ENCODE measurements at regions not wholly inside any gene's neighbourhood (a gene's known extent, or its start where the extent isn't known, plus 50 kb on each side); places are given as distances from the start of the nearest gene placed in this dataset.

DNA sequence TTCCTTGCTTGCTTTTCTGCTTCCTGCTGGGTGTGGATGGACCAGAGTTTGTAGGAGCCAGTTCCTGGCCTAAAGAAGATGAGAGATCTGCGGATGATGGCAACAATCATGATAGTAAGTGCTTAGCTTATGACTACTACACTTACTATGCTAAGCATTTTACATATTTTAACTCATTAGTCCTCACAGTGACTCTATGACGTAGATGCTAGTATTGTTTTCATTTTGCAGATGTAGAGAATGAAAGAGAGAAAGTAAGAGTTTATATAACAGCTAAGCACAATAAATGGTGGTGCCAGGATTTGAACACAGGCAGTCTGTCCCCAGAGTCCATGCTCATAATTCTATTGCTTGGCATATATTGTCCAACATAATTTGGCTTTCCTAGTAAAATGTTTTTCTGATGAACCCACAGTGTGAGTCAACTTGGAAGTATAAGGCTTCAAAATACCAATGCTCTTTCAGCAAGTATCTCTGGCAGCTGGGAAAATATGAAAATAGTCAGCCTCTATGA is 363.2 kb upstream of the DDHD1 start:
- TF ChIP-seq, protein P1, sequence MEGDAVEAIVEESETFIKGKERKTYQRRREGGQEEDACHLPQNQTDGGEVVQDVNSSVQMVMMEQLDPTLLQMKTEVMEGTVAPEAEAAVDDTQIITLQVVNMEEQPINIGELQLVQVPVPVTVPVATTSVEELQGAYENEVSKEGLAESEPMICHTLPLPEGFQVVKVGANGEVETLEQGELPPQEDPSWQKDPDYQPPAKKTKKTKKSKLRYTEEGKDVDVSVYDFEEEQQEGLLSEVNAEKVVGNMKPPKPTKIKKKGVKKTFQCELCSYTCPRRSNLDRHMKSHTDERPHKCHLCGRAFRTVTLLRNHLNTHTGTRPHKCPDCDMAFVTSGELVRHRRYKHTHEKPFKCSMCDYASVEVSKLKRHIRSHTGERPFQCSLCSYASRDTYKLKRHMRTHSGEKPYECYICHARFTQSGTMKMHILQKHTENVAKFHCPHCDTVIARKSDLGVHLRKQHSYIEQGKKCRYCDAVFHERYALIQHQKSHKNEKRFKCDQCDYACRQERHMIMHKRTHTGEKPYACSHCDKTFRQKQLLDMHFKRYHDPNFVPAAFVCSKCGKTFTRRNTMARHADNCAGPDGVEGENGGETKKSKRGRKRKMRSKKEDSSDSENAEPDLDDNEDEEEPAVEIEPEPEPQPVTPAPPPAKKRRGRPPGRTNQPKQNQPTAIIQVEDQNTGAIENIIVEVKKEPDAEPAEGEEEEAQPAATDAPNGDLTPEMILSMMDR (IDR thresholded peaks at IDR 0.05): no peak
- no peak for TF ChIP-seq POLR2A (IDR thresholded peaks at IDR 0.05)
